ENCODE measurements at regions not wholly inside any gene's neighbourhood (a gene's known extent, or its start where the extent isn't known, plus 50 kb on each side); places are given as distances from the start of the nearest gene placed in this dataset.
"Not testable (repeated sequence)": the region's sequence is repeated elsewhere in the genome, so short reads cannot be mapped to it uniquely, and the experiment has no call there.

- DNase-seq (ENCODE audit: low read depth in 4 of 4, low spot score in 3 of 4) = no peak
Observed at GRCh38 chr6:115467726-115468125, 593.0 kb downstream of the FRK start.

GRCh38 chr6:115460913-115461312 is 599.8 kb downstream of the FRK start:
- no peak for DNase-seq (ENCODE audit: low read depth in 4 of 4, low spot score in 3 of 4)

- DNase-seq (ENCODE audit: low read depth in 4 of 4, low spot score in 3 of 4) = no peak
Observed at GRCh38 chr6:115456848-115457247, 603.8 kb downstream of the FRK start.

- no peak for DNase-seq (ENCODE audit: low read depth in 4 of 4, low spot score in 3 of 4)
Observed at GRCh38 chr6:115443825-115444478, 616.7 kb downstream of the FRK start.

- DNase-seq (ENCODE audit: low read depth in 4 of 4, low spot score in 3 of 4) = no peak
Observed at GRCh38 chr6:115442323-115442722, 618.4 kb downstream of the FRK start.

- no peak for DNase-seq (ENCODE audit: low read depth in 4 of 4, low spot score in 3 of 4)
Observed at GRCh38 chr6:115441651-115442050, 619.0 kb downstream of the FRK start.

GRCh38 chr6:115415378-115415777 is 645.3 kb downstream of the FRK start:
- DNase-seq (ENCODE audit: low read depth in 4 of 4, low spot score in 3 of 4) = no peak

GRCh38 chr6:115414916-115415315 is 645.8 kb downstream of the FRK start:
- not testable (repeated sequence) for DNase-seq (ENCODE audit: low read depth in 4 of 4, low spot score in 3 of 4)

- no peak for DNase-seq (ENCODE audit: low read depth in 4 of 4, low spot score in 3 of 4)
Observed at GRCh38 chr6:115411756-115412155, 648.9 kb downstream of the FRK start.

GRCh38 chr6:115404446-115404845 is 656.2 kb downstream of the FRK start:
- DNase-seq (ENCODE audit: low read depth in 4 of 4, low spot score in 3 of 4) = no peak

GRCh38 chr6:115398607-115399006 is 662.1 kb downstream of the FRK start:
- DNase-seq (ENCODE audit: low read depth in 4 of 4, low spot score in 3 of 4) = no peak

- DNase-seq (ENCODE audit: low read depth in 4 of 4, low spot score in 3 of 4) = no peak
Observed at GRCh38 chr6:115396112-115396906, 664.4 kb downstream of the FRK start.

GRCh38 chr6:115393821-115394220 is 666.9 kb downstream of the FRK start:
- DNase-seq (ENCODE audit: low read depth in 4 of 4, low spot score in 3 of 4) = no peak

GRCh38 chr6:115370202-115370601 is 690.5 kb downstream of the FRK start:
- no peak for DNase-seq (ENCODE audit: low read depth in 4 of 4, low spot score in 3 of 4)

- no peak for DNase-seq (ENCODE audit: low read depth in 4 of 4, low spot score in 3 of 4)
Observed at GRCh38 chr6:115365783-115366182, 694.9 kb downstream of the FRK start.

GRCh38 chr6:115363379-115363778 is 697.3 kb downstream of the FRK start:
- no peak for DNase-seq (ENCODE audit: low read depth in 4 of 4, low spot score in 3 of 4)

GRCh38 chr6:115362234-115362633 is 698.5 kb downstream of the FRK start:
- no peak for DNase-seq (ENCODE audit: low read depth in 4 of 4, low spot score in 3 of 4)

GRCh38 chr6:115360602-115361325 is 699.9 kb downstream of the FRK start:
- no peak for DNase-seq (ENCODE audit: low read depth in 4 of 4, low spot score in 3 of 4)

- no peak for DNase-seq (ENCODE audit: low read depth in 4 of 4, low spot score in 3 of 4)
Observed at GRCh38 chr6:115358616-115359015, 702.1 kb downstream of the FRK start.

- DNase-seq (ENCODE audit: low read depth in 4 of 4, low spot score in 3 of 4) = no peak
Observed at GRCh38 chr6:115356371-115356770, 704.3 kb downstream of the FRK start.

GRCh38 chr6:115323001-115323400 is 737.7 kb downstream of the FRK start:
- no peak for DNase-seq (ENCODE audit: low read depth in 4 of 4, low spot score in 3 of 4)

- no peak for DNase-seq (ENCODE audit: low read depth in 4 of 4, low spot score in 3 of 4)
Observed at GRCh38 chr6:115319823-115320222, 740.9 kb downstream of the FRK start.

Data from left renal pelvis (tissue), 4 donors.